ENCODE measurements at regions not wholly inside any gene's neighbourhood (a gene's known extent, or its start where the extent isn't known, plus 50 kb on each side); places are given as distances from the start of the nearest gene placed in this dataset.

DNA sequence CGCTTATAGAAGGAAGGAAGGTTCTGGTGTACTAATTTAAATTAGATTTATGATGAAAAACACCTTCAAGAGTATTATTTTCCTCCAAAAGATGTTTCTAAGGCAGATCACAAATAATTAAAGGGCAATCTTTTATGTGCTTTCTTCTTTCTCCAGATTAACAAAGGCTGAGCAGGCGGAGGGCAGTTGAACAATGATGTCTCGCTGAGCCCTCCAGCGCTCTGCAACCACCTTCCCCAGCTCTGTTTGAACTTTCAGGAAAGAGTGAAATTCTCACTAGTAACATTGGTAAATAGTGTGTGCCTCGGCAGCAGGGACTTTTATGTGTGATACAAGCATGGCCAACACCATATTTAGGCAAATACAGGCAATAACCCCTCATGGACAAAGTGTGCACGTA is 379.1 kb upstream of the MKI67 start:
- DNase-seq = no peak

DNA sequence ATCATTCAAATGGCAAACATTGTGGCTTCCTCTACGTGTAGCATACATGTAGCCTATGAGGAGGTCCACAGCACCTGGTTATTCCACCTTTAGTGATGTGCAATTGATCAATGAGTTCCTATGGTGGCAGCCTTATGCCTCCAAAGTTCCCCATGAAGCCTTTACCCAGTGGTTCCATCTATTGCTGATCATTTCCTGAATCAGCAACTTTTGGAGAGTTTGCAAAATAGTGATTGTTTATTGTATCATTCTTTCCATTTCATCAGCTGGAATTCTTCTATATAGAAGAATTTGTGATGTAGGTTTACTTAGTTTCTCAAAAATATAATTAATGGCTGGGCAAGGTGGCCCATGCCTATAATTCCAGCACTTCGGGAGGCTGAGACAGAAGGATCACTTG is 380.2 kb upstream of the MKI67 start:
- no peak for DNase-seq

DNA sequence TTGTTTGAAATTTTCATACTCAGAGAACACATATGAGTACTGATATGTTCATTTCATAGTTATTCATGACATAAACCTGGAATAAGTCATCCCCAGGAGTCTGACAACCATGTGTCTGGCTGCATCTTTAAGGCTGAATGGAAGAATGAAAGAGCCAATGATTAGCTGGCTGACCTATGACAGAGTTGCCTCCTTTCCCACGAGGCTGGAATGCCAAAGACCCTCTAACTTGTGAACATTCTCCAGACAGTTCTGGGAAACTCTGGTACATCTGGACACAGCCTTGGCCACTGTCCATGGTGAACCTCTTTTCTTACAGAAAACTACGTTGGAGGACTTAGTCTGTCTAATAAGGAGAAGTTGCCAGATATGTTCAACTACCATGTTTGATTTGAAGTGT is 380.8 kb upstream of the MKI67 start:
- no peak for DNase-seq

DNA sequence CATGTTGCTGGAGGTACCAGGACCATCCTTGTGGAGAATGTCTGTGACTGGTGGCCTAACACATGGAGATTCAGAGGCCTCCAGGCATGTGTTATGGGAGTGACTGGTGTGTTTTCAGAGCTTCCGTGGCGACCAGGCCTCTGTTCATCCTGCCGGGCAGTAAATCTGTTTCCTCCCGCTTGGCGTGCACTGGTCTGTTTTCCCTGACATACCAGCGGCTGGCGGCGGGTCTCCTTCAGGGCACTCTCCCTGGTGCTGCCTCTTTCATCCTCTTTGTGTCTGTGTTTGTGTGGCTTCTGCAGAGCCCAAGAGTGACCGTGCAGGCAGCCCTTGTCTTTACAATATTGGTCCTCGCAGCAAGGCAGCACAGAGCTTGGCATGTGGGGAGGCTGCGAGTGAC is 385.1 kb upstream of the MKI67 start:
- DNase-seq = no peak

DNA sequence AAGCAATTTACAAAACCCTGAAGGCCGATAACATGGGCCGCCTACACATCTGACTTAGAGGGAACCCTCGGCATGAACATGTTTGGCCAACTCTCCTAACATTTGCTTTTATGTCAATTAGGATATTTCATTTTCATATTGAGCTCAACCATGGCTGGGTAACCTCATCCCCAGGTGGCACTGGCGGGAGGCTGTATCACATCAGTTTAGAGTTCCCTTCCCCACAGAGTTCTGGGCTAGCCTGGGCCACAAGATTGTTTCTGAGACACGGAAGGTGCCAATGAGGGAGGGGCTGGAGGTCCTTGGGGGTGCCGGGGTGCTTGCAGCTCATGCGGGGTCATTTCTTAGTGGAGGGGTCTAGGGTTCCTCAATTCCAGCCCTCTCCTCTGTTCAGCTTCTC is 386.5 kb upstream of the MKI67 start:
- DNase-seq = no peak

DNA sequence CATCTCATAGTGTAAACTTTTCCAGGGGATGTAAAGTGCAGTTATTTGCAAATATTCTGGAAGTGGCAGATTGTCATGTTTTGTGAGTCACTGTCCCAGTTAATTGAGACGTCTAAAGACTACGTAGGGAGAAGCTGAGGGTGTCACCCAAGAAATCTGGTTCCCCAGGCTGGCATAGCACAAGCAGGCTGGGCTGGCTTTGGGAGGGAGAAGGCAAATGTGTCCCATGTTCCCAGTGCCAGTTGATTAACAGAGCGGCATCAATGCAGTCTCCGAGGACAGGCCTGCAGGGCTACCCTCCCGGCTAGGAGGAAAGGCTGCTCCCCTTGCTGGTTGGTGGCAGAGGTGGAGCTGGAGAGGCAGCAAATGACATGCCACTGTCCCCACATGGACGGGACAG is 388.3 kb upstream of the MKI67 start:
- DNase-seq = no peak

DNA sequence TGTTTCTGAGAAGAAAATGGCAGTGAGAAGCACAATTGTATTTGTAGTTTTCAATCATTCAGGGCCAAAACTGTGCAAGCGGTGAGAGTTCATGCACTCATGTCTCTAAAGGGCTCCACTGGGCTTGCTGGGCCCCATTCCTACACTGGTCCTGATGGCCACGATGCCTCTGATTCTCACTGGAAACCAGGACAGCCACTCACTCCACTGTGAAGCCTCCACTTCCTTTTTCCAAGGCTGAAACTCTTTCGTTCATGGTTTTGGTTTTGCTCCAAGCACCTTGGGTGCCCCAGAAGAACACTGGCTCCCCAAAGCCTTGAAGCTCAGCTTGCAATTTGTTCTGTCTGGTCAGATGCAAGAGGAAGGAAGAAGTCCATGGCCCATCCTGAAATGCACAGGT is 390.0 kb upstream of the MKI67 start:
- DNase-seq = no peak

DNA sequence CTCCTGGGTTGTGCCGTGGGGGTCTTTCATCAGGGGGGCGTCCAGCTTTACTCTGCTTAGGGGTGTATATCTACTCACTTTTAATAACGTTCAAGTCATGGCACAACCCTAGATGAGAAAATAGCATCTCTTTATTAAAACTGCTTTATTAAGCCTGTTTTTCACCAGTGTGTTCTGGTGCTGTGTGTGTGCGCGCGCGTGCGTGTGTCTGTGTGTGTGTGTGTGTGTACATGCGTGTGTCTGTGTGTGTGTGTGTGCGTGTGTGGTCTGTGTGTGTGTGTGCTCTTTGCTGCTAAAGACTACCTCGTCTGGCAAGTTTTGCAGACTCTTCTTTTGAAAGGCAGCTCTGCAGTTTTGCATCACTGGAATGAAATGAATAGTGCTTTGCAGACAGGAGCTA is 390.9 kb upstream of the MKI67 start:
- no peak for DNase-seq

DNA sequence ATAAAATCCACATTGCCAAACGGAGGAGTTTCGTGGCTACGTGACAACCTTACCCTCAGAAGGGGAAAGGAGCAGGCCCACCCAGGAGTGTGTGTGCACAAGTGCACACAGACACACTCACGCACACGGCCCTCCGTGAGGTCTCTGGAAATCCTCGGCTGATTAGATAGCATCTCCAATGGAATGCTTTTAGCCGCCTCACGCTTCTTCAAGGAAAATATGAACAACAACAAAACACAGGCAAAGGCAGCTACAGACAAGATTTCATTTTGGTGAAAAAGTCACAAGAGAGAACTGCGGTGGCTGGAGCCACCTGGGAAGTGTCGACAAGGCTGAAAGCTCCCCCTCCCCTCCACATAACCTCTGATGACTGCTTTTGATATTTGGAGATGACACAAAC is 391.8 kb upstream of the MKI67 start:
- no peak for DNase-seq

DNA sequence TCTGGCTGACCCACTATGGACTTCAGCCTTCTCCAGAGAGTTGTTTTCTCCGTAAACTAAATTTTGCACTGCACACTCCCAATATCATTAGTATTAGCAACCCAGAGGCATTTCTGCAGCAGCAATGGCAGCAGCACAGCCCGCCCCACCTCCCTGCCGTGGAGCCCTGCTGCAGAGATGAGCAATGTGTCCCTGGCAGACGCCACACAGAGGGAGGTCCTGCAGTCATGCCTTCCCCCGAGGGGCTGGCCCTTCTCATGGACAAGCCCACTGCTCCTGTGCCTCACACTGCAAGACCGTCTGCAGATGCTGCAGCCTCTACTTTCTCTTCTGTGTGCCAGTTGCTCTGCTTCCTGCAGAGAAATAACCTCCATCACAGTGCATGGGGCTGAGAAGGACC is 393.4 kb upstream of the MKI67 start:
- DNase-seq = no peak

DNA sequence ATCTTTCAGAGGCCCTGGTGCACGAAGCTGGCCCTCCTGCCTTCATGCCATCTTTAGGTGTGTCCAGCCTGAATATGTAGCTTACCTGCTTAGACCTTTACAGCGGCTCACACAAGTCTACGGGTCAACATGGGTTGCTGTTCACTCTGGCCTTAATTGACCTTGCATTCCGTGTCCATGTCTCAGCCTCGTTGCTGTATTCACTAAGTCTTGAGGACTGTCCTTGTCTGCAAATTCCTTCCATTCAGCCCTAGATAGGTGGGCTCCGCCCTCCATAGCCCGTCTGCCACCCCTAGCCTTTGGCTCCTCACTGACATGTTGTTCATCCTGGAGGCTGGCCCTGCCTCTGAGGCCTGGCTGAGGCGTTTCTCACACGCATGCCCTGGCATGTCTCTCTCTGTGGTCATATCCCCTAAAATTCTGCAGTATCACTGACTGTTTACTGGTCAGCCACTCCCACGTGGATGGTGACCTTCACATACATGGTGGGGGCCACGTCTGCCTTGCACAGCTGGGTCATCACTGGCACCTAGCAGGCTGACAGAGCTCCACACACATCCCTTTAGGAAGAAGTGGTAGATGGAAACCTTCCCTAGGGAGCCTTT is 394.1 kb upstream of the MKI67 start:
- DNase-seq = no peak

DNA sequence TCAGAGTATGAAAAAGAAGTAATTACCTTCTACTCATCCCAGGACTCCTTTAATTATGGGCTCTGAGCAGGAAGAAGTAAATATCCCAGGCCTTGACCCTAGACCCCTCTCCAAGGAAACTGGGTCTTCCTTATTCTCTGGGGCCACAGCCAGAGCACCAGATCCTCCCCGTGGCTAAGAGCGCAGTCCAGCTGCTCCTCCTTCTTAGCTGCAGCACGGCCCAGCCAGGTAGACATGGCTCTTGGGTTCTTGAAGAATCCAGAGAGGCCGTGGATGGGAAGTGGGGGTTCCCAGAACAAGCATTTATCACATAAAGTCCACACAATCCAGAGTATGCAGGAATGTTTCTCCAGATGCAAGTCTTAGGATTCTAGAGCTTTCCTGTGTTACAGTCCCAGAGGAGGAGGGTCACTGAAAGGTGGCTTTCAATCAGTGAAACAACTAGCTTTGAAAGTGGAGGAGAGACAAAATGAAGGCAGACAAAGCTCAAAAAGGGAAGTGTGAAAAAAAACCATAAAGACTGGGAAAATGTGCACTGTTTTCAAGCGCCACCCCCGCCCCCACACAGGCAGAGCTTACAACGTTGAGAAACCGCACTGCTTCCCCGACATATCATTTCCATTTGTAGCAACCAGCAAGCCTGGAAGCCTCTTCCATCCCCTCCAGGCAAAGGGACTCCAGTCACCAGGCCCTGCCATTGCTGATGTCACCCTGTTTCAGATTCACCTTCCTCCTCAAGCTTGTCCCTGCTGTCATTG is 396.5 kb upstream of the MKI67 start:
- no peak for DNase-seq

DNA sequence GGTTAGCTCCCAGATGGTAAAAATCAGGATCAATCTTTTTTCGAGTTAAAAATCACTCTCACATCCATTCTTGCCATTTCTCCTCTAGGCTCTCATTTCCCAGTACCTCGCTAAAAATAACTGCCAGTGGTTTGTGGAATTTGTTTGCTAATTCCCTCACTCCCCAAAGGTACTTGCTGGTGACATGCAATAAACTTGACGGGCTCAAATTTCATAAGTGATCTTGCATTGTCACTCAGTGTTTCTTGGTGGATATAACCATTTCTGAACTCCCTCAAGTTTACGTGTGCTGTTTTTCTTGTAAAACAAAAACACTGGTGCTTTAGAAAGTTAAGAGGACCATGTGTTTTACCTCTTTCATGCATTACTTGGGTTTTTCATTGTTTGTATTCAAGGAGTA is 399.2 kb upstream of the MKI67 start:
- DNase-seq = no peak

DNA sequence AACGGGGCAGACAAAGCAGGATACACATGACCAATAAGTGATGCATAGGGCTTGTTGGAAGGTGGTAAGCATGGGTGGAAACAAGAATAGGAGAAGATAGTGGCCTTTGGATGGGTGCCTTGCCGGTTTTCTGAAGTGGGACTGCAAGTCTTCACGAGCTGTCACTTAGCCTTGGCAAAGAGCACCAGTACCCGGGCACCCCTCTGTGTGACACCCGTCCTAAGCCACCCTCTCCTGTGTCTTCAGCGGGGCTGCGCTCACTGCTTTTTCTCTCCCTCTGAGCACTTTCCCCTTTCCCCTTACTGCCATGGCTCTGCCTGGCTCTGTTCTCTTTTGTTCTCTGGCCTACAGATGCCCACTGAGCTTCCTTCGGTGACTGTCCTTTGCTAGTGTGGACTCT is 399.7 kb upstream of the MKI67 start:
- no peak for DNase-seq

DNA sequence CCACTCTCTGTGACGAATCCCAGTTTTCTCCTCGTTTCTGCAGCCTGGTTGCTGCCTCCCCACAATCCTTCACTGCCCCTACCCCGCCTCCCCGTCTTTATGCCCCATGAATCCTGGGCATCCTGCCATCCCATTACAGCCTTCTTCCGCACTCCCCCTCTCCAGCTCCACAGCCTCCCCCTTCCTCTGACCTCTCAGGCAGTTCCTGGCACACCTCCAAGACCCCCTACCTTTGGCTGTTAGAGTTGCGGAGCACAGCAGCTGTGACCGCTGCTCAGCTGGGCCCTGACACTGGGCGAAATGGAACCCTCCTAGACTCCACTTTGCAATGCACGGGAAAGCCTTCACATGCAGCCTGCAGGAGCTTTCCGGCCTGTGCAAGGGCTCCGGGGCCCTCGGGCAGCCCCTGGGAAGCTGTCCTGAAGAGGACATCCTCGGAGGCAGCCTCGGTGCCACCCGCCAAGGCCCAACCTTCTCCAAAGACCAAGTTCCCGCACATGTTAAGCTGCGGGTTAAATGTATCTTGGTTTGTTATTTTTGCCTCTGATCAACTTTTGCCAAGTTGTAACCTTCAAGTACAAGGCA is 400.7 kb upstream of the MKI67 start:
- DNase-seq = no peak

DNA sequence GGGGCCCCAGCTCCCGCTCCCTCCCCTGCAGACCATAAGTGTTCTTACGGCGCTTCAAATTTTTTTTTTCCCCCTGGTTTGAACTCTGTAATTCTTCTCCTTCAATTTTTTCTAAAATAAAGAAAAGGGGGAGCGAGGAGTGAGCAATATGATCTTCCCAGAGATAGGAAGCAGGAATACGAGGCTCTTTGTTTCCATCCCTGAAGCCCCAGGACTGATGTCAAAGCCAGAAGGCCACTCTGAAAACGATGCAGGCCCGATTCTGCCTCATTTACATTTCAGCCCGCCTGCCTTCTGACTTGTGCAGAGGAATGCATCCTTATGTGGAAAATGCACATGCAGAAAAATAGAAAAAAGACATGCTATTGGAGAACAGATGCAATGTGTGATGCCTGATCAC is 401.5 kb upstream of the MKI67 start:
- no peak for DNase-seq

DNA sequence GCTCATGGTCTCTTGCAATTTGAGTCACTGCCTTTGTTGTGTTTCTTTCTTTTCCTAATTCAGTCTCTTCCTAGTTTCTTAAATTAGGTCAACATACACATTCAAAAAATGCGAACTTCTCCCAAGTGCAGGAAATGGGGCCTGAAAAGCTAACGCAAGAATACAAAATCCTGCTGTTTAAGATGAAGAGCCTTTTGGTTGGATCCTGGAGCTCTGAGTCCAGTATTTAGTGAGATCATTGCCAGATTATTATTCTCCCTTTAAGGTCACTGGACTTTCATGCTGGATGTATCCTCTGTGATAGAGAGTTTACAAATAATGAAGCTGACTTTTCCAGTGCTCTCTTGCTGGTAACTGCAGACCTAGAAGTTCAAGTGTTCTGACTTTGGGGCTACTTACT is 401.9 kb upstream of the MKI67 start:
- no peak for DNase-seq

DNA sequence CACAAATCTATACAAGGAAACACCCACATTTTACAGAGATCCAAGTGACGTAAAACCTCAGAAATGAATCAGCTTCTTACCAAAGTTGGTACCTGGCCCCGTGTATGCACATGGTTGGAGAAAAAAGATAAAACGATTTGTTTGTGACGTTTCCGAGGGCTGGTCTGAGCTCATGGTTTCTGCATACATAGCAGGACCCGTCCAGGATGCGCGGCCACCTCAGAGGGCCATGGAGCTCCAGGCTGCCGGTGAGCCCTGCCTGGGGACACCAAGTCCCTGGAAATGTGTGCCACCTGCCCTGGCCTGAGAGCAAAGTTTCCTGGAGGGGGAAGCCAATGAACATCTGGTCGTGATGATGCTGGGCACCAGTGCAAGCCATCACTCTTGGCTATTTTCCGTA is 402.6 kb upstream of the MKI67 start:
- no peak for DNase-seq

DNA sequence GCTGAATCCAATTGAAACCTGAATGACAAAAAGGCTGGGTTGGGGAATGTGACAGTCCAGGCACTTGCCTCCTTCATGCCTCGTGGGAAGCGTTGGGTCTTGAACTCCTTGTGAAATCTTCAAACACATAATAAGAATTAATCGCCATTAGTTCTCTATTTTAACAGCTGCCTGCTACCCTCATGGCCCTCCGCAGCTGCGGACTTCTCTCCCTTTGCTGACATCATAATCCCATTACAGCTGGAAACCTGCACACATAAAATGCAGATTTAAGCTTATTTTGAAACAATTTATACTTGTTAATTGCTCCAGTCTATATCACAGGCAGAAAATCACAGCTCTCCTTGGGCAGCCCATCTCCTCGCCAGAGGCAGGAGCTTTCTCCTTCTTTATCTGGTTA is 403.0 kb upstream of the MKI67 start:
- DNase-seq = no peak

DNA sequence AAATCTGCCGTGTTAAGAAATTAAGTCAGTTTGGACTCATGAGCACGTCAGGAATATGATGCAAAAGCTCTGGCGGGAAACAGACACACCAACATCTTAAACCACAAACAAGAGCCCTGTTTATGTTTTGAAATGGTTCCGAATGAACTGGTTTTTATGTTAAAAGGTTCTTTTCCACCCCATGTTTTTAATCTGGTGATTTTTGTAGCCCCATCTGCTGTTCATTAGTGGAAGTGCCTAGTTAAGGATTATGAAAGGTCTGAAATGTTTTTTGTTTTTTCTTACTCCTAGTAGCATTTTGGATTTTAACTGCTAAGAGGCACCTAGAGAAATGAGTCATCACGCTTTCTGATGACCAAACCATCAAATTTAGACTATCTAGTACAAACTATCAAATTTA is 404.1 kb upstream of the MKI67 start:
- DNase-seq = no peak

DNA sequence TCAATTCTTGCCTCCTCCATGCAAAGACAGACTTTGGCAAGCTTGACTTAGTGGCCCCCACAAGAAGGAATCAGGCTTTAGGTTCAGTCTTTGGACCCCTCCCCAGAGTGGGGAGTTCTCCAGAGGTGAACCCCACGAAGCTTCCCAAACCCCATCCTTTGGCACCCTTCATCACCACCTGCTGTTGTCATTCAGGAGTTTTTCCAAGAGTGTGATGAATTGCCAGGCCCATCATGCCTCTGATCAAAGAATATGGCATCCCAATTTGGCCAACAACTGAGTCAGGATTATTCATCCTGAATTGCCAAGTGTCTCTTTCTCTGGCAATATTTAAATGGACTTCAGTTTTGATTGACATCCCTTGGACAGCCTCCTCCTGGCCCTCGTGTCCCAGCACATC is 404.7 kb upstream of the MKI67 start:
- DNase-seq = no peak

DNA sequence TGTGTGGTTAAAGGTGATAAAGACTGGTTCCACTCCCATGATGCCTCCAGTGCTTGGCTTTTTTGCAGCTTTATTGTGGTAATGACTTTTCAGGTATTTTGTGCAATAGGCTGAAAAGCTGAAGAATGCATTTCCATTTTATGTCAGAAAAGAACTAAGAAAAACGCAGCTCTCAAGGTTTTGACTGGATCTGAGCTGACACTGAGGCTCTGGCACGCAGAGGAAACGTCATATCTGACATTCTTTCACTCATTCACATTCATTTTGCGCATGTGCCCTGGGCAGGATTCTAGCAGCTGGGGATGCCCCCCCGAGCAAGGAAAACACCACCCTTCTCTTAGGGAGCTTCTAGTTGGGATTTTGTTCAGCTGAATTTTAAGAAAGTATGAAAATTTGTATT is 408.5 kb upstream of the MKI67 start:
- DNase-seq = no peak

DNA sequence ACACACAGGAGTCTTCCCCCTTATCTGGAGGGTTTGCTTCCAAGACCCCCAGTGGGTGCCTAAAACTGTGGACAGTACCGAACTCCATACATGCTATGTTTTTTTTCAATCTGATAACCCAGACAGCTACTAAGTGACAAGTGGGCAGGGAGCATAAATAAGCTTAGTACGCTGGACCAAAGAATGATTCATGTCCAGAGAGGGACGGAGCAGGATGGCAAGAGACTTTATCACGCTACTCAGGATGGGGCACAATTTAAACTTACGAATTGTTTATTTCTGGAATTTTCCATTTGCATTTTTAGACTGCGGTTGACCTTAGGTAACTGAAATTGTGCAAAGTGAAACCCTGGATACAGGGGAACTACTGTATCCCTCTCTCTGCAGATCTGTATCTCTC is 410.0 kb upstream of the MKI67 start:
- no peak for DNase-seq

DNA sequence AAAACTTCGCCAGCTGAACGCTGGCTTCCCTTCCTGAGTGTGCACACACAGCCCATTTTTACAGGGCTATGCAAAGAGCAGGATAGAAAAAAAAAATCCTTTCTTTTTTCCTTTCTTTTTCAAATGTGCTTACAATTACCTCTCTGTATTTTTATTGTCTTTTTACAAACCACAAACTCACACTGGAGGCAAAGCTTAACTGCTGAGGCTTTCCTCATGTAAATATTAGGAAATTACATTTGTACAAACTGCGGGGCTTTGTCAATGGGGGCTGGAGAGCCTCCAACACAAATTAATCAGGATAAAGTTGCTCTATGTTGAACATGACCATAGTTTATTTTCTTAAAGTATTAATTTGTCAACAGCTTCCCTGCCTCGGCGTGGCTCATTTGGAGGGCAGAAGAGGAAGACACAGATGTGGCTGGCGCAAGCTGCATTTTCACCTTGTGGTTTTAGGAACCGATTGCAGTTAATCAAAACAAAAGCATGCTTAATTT is 411.7 kb upstream of the MKI67 start:
- no peak for DNase-seq

DNA sequence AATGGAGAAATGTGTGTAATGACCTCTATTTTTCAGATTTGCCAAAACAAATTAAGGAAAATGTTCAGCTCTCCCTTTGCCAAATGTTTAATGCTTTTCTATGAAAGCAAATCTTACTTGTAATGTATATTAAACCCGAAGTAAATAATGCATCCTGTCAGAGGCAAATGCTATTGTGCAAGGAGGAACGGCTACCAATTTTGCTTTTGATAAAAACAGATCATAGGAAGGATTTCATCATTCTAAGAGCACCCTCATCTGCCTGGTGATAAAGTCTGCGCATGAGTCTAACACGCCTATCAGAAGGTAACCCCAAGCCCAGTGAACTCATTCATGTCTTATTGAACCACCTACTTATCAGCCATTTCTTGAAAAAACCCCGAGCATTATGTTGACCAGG is 412.4 kb upstream of the MKI67 start:
- DNase-seq = no peak
